Colon (tissue), 2 donors: ENCODE measurements at regions not wholly inside any gene's neighbourhood (a gene's known extent, or its start where the extent isn't known, plus 50 kb on each side); places are given as distances from the start of the nearest gene placed in this dataset.
A peak's percentile ranks its signal among the peaks of the same experiment; 100 is the strongest.

ENCODE experiments used
- FAIRE-seq: peaks from 2 replicates; lab custom pipeline; 2012; peaks lifted over from hg19 to GRCh38; lab: Jason Lieb, UNC
- donor health status: control.
- donor health status: control.

DNA sequence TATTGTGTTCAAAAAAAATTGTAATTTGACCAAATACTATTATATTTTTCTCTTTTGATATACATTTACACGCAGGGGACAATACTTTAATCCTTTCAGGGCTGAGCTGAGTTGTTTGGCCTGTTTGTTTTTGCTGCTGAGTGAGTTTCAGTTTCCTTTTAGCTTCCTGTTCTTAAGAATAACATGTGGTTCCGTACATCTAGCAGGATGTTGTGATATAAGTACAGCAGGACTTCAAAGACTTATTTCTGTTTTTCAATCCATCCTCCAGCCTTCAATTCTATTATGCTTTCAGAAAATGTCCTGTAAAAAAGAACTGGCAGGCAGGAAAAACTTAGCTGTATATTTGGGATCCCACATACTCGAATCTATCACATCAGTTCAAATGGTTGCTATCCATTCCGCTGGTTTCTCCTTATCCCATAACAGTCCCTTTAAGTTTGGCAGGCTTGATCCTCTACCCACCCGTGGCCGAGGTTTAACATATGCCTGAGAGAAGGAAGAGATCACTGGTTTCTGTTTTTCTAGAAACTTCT, 1037.3 kb upstream of the ACO1 start:
- no peak for FAIRE-seq

DNA sequence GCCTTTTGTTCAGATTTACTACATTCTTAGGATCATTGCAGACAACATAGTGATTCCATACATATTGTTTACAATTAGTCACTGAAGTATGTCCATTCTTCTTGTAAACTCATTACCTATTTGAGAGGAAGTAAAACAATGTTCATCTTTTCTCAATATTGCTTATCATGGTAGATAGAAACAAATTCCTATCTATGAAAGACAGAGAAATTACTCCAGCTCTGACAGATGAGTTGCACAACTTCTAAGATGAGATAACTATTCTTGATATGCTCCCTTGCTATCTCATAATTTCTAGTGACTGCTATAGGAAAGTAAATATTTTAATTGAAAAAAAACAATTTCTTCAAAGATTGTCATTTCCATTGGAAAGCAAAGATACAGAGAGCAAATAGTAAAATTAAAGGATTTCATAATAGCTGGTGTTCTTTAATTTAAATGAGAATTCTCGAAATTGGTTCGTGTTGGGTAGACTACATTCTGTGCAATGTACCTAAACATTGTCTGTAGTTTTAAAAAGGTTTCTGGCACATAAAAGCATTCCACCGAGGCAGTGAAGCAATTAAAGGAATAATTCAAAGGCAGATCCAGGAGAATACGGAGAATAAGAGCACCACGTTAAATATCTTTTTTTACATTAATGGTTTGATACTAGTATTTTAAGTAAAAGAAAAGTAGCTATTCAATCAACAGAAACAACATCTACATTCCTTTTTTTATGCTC, 1029.1 kb upstream of the ACO1 start:
- no peak for FAIRE-seq

DNA sequence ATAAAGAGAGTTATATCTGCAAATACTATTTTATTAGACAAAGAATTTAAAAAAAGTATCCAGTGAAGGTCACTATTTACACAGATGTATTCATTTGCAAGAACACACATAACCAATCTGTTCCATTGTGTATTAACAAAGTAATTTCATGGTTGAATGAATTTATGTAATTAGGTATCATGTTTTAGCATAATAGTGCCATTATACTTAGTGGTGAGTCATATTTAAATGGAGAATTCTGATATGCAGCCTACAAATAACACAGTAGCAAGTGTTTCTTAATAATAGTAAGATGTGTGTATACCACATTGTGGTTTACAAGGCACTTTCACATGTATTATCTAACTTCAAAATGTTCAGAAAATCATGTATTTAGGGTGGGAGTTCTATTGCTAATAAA, 1028.5 kb upstream of the ACO1 start:
- no peak for FAIRE-seq

DNA sequence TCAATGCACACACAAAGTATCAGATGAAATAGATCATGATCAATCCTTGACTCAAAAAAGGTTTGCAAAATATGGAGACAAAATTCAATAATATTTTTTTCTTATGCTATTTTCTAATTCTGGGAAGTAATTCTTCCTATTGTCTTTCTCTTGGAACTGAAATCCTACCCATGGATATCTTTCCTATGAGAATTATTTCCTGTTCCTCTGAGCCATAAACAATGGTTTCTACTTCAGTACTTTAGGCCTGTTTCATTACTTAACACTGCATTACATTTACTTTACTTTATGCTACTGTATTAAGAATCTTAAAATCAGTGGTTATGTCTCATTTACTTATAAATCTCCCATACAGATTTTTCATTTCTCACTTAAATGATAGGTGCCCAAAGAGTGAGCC, 1025.4 kb upstream of the ACO1 start:
- FAIRE-seq, result no peak

DNA sequence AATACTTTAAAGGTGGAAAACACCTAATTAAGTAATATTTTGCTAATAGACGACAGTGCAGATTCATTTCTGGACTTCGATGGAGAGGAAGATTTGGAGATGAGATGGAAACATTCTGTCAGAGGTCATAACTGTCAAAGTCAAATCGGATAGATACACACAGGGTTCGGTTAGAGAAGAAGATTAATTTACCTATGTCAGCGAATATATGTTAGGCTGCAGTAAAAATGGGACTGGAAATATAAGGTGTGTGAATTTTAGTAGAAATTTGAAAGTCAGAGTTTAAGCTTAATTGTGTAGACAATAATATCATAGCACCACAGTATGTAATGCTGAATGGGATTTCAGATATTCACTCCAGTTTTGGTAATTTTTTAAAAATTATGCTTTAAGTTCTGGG, 1020.3 kb upstream of the ACO1 start:
- FAIRE-seq, result no peak

DNA sequence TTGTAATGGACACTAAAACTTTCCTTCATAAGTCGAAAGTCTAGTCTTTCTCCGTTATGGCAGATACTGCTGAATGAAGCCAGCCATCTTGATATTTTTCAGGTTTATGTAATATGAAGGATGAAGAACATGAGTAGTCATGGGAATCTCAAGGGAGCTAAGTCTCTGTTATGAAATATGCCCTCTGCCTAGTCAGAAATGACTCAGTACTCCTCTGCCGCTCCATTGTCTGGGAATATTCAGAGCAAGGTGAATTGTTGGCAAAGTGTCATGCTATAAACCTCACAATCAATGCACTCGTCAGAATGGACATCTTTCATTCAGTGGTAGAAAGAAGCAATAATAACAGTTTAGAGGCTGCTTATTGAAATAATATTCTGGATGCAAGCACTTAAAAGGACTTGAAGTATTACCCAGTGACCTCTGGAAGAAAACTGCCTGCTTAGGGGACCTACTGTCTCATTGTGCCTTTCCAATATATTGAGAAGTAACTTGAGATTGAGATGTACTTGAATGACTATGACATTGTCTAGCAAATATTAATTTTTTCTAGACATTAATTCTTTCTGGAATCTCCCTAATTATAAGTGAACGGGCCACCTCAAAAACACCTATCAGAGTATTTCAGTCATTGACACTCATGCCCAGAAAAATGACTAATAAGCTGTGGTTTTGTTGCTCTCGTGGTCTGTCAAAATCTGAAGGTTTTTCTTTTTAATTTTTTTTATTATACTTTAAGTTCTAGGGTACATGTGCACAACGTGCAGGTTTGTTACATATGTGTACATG, 1011.5 kb upstream of the ACO1 start:
- no peak for FAIRE-seq

DNA sequence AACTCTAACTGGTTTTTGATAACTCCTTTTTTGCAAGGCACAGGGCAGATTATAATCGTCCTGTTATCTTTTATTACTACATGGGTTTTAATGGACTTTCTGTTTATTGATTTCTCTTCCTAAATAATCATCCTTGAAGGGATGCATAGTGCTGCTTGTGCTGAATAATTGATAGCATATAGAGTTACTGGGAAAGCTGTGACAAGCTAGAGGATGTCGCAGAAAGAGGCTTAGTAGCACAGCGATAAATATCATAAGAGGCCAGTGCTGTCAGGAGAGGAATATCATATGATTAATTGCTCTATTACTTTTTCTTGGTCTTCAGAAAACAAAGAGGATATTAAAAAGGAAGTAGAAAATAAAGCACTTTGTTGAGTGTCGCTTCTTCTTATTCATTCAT, 1007.1 kb upstream of the ACO1 start:
- no peak for FAIRE-seq

DNA sequence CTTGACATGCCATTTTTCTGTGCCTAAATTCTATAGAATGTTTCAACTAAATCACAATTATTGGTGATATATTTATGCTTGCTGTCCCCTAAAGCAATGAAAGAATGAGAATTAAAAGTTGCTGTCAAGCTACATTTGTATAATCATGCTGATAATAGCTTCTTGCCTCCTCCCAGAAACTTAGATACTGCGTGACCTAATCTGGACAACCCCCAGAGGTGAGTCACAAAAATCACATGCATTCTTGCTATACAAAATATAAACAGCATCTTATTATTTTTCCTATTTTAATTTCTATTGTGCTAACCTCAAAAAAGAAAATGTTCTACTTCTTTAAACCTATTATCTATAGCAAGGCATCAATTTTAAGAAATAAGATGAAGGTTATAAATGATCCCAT, 995.8 kb upstream of the ACO1 start:
- FAIRE-seq, result no peak

DNA sequence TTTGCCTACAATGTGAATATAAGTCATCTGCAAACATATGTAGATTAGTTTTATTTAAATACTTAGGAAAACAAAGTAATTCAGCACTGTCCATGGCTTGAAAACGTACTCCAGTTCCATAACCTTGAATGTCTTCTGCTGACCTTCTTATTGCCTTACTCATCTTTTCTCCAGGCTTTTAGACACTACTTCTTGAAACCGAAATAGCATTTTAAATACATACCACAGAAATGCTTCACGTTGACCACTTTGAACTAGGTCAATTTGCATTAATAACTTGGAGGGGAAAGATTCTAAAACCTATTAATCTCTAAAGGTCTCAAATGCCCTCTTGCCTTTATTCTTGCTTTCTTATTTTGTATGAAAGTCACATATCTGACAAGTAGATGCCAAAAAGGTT, 995.4 kb upstream of the ACO1 start:
- no peak for FAIRE-seq

DNA sequence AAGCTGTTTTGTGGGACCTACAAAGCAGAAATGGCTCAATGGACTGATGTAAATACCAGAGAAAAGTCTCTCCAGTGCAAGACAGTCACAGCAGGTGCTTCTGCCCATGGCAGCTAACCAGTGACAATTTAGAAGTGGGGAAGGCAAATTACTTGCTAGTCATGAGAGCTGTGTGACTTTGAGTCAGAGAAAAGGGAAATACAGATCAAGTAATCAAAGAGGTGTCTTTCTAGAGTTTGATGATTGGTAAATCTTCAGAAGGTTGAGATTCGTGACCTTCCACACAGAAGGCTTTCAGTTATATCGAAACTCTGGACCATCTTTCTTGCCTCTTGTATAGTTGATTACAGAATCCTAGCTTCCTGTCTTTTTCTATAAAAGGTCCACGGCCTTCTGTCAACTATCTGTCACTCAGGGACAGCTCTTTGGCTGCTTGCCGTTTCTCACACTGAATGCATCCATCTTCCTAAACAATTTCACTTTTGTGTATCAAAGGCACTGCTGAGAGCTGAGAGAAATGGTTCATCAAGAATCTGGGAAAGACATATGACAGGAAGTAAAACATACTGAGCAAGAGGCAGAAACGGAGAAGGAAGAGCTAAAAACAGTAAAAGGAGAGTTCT, 993.9 kb upstream of the ACO1 start:
- FAIRE-seq, result no peak

DNA sequence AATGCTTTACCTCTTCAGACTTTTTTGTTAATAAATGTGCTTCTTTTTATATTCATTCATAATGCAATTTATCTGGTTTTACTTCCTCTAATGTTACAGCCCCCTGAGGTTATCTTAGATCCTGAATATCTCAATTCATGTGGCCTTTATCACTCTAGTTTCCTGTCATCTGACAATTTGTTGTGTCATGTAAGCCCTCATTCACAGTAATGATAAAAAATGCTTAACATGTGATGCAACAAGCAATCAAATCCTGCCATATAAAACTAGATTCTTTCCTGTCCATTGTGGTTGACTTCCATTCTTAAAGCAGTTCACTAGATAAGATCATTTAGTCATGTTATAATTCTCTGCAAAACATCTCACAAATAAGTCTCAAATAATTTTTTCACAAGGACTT, 991.2 kb upstream of the ACO1 start:
- no peak for FAIRE-seq

DNA sequence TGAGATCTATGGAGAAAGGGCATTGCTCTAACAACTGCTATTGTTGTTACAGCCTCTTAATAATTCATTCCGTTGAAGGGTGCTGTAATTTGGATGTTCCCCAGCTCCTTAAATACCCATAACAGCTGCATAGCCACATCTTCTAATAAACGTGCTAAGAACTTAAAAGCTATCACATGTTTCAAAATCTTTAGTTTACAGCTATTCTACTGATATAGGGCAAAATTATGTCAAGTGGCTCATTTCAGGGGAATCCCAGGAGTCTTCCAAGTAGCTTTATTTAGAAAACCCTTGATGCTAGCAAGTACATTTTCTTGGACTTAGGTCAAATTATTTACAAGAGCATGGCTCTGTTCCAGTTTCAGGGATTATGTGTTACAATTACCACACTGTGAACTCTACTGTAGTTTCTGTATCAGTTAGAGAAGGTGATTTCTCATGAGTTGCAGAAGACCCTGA, 990.4 kb upstream of the ACO1 start:
- no peak for FAIRE-seq

DNA sequence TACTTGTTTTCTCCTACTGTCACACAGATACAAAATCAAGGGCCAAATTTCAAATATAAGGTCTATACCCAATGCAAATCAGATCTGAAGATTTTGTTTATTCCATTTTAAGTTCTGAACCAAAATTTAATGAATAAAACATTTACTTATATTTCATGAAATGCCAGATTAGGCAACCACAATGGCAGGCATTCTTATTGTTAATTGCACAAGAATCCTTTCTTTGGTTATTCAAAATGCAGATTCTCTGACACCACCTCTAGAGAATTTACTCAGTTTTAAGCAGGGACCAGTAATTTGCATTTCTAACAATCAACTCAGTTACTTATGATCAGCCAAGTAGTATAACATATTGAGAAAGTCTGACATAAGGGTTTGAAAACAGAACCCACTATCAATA, 972.4 kb upstream of the ACO1 start:
- no peak for FAIRE-seq

DNA sequence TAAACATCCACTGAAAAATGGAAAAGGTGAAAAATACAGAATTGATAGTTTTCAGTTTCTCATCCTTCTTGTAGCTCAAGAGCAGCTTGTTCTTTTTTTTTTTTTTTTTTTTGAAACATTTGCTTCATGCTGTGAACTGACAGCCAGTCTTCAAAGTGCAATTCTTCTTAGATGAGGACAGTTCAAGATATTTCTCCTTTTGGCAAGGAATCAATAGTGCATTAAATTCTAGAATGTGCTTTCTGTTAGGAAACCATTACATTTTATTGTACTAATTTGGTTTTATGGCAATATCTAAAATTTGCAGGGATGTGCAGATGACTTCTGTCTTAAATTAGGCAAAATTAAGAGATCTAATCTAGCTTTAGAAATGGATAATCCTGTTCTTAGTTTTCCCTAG, 969.3 kb upstream of the ACO1 start:
- FAIRE-seq, result no peak

DNA sequence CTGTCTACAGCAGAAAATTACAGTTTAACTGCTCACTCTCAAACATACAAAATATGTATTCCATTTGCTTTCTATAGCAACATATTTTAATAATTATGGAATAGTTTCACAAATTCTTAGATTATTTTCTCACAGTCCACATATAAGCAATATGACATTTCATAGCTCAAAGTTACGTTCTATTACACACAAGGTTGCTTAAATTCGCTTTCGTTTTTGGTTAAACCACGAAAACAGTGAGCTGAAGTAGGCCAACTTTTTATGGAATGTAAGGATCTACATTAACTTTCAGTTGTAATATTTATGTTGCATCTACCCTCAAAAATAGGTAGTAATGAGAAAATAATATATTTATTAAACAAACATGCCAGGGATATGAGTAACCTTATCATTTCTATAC, 966.0 kb upstream of the ACO1 start:
- no peak for FAIRE-seq

DNA sequence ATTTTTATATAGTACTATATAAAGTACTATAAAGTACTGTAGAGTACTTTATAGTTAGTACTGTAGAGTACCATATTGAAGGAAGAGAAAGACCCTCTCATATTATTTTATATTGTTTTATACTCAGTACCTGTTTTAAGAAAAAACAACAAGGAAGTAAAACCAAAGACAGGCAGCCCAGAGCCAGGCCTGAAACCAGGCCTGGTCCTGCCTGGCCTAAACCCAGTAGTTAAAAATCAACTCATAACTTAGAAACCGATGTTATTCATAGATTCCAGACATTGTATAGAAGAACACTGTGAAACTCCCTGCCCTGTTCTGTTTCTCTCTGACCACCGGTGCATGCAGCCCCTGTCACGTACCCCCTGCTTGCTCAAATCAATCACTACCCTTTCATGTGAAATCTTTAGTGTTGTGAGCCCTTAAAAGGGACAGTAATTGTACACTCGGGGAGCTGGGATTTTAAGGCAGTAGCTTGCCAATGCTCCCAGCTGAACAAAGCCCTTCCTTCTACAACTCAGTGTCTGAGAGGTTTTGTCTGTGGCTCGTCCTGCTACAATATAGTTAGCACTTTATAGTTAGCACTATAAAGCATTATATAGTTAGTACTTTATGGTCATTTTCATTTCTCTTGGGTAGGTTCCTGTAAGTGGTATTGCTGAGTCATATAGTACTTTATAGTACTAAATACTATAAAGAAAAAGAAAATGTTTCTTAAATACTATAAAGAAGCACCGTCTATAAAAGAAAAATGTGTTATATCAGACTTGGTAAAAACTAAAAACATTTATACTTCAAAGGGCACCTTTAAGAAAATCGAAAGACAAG, 940.6 kb upstream of the ACO1 start:
- FAIRE-seq, result peak; percentile 36

DNA sequence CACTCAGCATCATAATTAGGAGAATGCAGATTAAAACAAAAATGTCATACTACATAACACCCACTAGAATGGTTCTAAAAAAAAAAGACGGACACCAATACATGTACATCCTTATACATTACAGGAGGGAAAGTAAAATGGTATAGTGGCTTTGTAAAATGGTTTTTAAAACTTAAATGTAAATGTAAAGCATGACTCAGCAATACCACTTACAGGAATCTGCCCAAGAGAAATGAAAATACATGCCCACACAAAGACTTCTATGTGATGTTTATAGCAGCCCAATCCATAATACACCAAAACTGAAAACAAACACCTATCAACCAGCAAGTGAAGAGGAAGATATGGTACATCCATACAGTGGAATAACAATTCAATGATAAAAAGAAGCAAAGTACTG, 939.1 kb upstream of the ACO1 start:
- FAIRE-seq, result no peak

DNA sequence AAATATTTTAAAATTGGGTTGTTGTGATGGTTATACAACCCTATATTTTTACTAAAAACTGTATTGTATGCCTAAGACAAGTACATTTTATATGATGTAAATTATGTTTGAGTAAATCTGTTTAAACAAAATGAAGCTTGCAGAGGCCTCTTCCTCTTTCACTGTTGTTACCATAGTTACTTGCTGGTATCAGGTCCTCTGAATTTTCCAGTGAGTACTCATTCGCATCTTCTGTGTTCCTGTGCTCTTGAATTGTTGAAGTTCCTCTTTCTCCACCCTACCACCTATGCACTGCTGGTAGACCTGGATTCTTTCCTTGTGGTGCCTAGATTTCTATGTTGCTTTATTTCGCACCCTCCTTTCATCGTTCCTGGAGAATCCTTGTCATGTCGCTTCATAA, 938.5 kb upstream of the ACO1 start:
- no peak for FAIRE-seq

DNA sequence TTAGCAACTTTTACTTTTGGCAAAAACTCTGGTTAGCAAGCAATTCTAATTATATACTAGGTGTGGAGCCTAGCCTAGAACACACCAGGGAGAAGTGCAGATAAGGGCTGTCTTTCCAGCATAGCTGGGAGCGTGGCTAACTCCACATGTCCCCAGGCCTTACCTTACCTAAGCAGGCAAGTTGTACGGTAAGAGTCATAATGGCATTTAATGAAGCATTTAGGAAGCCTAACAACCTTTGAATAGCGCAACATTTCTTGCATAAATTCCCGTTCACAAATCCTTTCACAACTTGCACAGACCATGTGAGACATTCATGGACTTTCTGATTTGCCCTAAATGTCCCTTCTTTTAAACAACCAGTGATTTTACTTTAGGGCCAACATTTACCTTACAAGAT, 917.4 kb upstream of the ACO1 start:
- FAIRE-seq, result no peak

DNA sequence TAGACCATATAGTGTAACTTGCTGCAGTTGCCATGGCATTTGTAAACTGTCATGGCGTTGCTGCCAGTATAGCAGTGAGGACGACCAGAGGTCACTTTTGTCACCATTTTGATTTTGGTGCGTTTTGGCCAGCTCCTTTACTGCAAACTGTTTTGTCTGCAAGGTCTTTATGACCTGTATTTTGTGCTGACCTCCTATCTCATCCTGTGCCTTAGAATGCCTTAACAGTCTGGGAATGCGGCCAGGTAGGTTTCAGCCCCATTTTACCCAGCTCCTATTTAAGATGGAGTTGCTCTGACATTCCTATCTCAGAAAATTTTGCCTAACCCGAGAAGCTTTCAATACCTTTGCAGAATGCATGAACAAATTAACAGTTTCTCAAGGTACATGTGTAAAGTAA, 914.4 kb upstream of the ACO1 start:
- FAIRE-seq, result no peak

DNA sequence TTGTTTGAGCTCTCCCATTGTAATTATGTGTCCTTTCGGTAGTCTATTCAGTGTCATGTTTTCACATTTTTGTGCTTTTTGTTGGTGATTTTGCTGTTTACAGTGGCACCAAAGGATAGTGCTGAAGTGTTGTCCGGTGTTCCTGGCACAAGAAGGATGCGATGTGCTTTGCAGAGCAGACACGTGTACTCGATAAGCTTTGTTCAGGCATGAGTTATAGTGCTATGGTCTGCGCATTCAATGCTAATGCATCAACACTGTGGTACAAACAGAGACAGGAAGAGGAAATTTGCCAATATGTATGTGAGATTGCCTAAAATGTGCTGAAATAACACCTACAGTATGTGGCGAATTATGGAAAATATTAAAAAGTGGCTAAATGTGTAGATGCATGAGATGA, 913.4 kb upstream of the ACO1 start:
- FAIRE-seq, result no peak

DNA sequence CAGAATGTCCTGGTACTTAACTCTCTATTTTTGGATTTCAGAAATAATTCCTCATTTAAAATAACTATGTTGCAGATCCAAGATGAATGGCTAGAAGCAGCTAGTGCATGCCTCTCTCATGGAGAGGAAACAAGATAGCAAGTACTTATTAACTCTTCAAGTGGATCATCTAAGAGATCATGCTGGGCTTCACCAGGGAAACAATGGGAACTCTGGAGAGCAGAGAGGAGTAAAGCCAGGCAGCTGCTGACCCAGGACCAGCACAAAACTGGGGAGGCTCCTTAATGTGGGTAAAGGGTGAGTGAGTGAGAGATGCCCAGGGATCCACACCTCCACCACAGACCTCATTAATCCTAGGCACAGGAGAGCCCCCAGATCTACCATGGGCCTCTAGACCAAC, 897.8 kb upstream of the ACO1 start:
- no peak for FAIRE-seq
